ENCODE measurements at regions not wholly inside any gene's neighbourhood (a gene's known extent, or its start where the extent isn't known, plus 50 kb on each side); places are given as distances from the start of the nearest gene placed in this dataset.

GRCh38 chr12:66768293-66768692, 89.4 kb upstream of the GRIP1 start:
- no peaks in the 10 kb centered on the region for H3K36me3 ChIP-seq (ENCODE audit: control insufficient read depth, insufficient read depth, low read length)
- H3K27me3 ChIP-seq (ENCODE audit: control insufficient read depth, insufficient read depth, low read length): no peaks in the 10 kb centered on the region; the same call in 1 of the 2 replicates
- WGBS (ENCODE audit: insufficient coverage, insufficient read length): no CpG with 5 or more reads among the region's 5 CpGs
- DNase-seq (ENCODE audit: low read depth, low spot score): no peak
- H3K27ac ChIP-seq (ENCODE audit: low read length): no peak overlapping the region
- H3K9me3 ChIP-seq (ENCODE audit: control insufficient read depth, insufficient read depth, low read length): no peaks in the 10 kb centered on the region
- H3K4me3 ChIP-seq (ENCODE audit: low read length): no peak overlapping the region
- peaks cover 2% of the 10 kb centered on the region; the same call in 1 of the 2 replicates for H3K4me1 ChIP-seq (ENCODE audit: control insufficient read depth, insufficient read depth, low read length)

- H3K27ac ChIP-seq (ENCODE audit: low read length): no peak overlapping the region
- H3K9me3 ChIP-seq (ENCODE audit: control insufficient read depth, insufficient read depth, low read length): no peaks in the 10 kb centered on the region
- H3K36me3 ChIP-seq (ENCODE audit: control insufficient read depth, insufficient read depth, low read length): no peaks in the 10 kb centered on the region
- no peak overlapping the region for H3K4me3 ChIP-seq (ENCODE audit: low read length)
- H3K4me1 ChIP-seq (ENCODE audit: control insufficient read depth, insufficient read depth, low read length): peaks cover 1% of the 10 kb centered on the region; the same call in 1 of the 2 replicates
- no peaks in the 10 kb centered on the region for H3K27me3 ChIP-seq (ENCODE audit: control insufficient read depth, insufficient read depth, low read length)
- no peak for DNase-seq (ENCODE audit: low read depth, low spot score)
Measured at GRCh38 chr12:66774929-66775328, 96.1 kb upstream of the GRIP1 start.

- Histone ChIP-seq H3K27ac (ENCODE audit: low read length) (no peak overlapping the region), H3K36me3 (ENCODE audit: control insufficient read depth, insufficient read depth, low read length) (no peaks in the 10 kb centered on the region), H3K4me1 (ENCODE audit: control insufficient read depth, insufficient read depth, low read length) (peaks cover 1% of the 10 kb centered on the region; the same call in 1 of the 2 replicates), H3K4me3 (ENCODE audit: low read length) (no peak overlapping the region), H3K9me3 (ENCODE audit: control insufficient read depth, insufficient read depth, low read length) (no peaks in the 10 kb centered on the region), H3K27me3 (ENCODE audit: control insufficient read depth, insufficient read depth, low read length) (no peaks in the 10 kb centered on the region)
- no CpG with 5 or more reads among the region's 4 CpGs for WGBS (ENCODE audit: insufficient coverage, insufficient read length)
- DNase-seq (ENCODE audit: low read depth, low spot score): no peak
Measured at GRCh38 chr12:66775871-66776270, 97.0 kb upstream of the GRIP1 start.

GRCh38 chr12:66776974-66777373, 98.1 kb upstream of the GRIP1 start:
- DNase-seq (ENCODE audit: low read depth, low spot score): no peak

GRCh38 chr12:66779466-66779865, 100.6 kb upstream of the GRIP1 start:
- no peak overlapping the region for H3K4me3 ChIP-seq (ENCODE audit: low read length)
- no peaks in the 10 kb centered on the region for H3K36me3 ChIP-seq (ENCODE audit: control insufficient read depth, insufficient read depth, low read length)
- no peaks in the 10 kb centered on the region for H3K9me3 ChIP-seq (ENCODE audit: control insufficient read depth, insufficient read depth, low read length)
- no peak for DNase-seq (ENCODE audit: low read depth, low spot score)
- H3K27ac ChIP-seq (ENCODE audit: low read length): no peak overlapping the region
- H3K27me3 ChIP-seq (ENCODE audit: control insufficient read depth, insufficient read depth, low read length): no peaks in the 10 kb centered on the region
- H3K4me1 ChIP-seq (ENCODE audit: control insufficient read depth, insufficient read depth, low read length): peaks cover 1% of the 10 kb centered on the region; the same call in 1 of the 2 replicates
- WGBS (ENCODE audit: insufficient coverage, insufficient read length): no CpG with 5 or more reads among the region's 3 CpGs

More at GRCh38 chr12:66776974-66777373, 98.1 kb upstream of the GRIP1 start:
- Histone ChIP-seq H3K4me3 (ENCODE audit: low read length) (no peak overlapping the region), H3K27me3 (ENCODE audit: control insufficient read depth, insufficient read depth, low read length) (no peaks in the 10 kb centered on the region), H3K27ac (ENCODE audit: low read length) (no peak overlapping the region), H3K4me1 (ENCODE audit: control insufficient read depth, insufficient read depth, low read length) (peaks cover 1% of the 10 kb centered on the region; the same call in 1 of the 2 replicates), H3K36me3 (ENCODE audit: control insufficient read depth, insufficient read depth, low read length) (no peaks in the 10 kb centered on the region), H3K9me3 (ENCODE audit: control insufficient read depth, insufficient read depth, low read length) (no peaks in the 10 kb centered on the region)
- WGBS (ENCODE audit: insufficient coverage, insufficient read length): no CpG with 5 or more reads among the region's 2 CpGs

- no peak for DNase-seq (ENCODE audit: low read depth, low spot score)
- no CpG with 5 or more reads among the region's 4 CpGs for WGBS (ENCODE audit: insufficient coverage, insufficient read length)
- H3K27ac ChIP-seq (ENCODE audit: low read length): no peak overlapping the region
Measured at GRCh38 chr12:66786531-66787308, 107.8 kb upstream of the GRIP1 start.

GRCh38 chr12:66799551-66799950, 120.7 kb upstream of the GRIP1 start:
- no peaks in the 10 kb centered on the region for H3K27me3 ChIP-seq (ENCODE audit: control insufficient read depth, insufficient read depth, low read length)
- no peak overlapping the region for H3K27ac ChIP-seq (ENCODE audit: low read length)
- H3K9me3 ChIP-seq (ENCODE audit: control insufficient read depth, insufficient read depth, low read length): no peaks in the 10 kb centered on the region
- WGBS (ENCODE audit: insufficient coverage, insufficient read length): no CpG with 5 or more reads among the region's 2 CpGs
- H3K36me3 ChIP-seq (ENCODE audit: control insufficient read depth, insufficient read depth, low read length): no peaks in the 10 kb centered on the region
- no peak overlapping the region for H3K4me3 ChIP-seq (ENCODE audit: low read length)
- H3K4me1 ChIP-seq (ENCODE audit: control insufficient read depth, insufficient read depth, low read length): peaks cover 3% of the 10 kb centered on the region; the same call in 1 of the 2 replicates
- no peak for DNase-seq (ENCODE audit: low read depth, low spot score)

More at GRCh38 chr12:66786531-66787308, 107.8 kb upstream of the GRIP1 start:
- Histone ChIP-seq H3K4me1 (ENCODE audit: control insufficient read depth, insufficient read depth, low read length) (no peaks in the 10 kb centered on the region), H3K9me3 (ENCODE audit: control insufficient read depth, insufficient read depth, low read length) (no peaks in the 10 kb centered on the region), H3K4me3 (ENCODE audit: low read length) (no peak overlapping the region), H3K36me3 (ENCODE audit: control insufficient read depth, insufficient read depth, low read length) (no peaks in the 10 kb centered on the region), H3K27me3 (ENCODE audit: control insufficient read depth, insufficient read depth, low read length) (no peaks in the 10 kb centered on the region)

GRCh38 chr12:66800046-66800445, 121.2 kb upstream of the GRIP1 start:
- H3K27me3 ChIP-seq (ENCODE audit: control insufficient read depth, insufficient read depth, low read length): no peaks in the 10 kb centered on the region
- no CpG with 5 or more reads among the region's 1 CpG for WGBS (ENCODE audit: insufficient coverage, insufficient read length)
- no peak overlapping the region for H3K4me3 ChIP-seq (ENCODE audit: low read length)
- H3K36me3 ChIP-seq (ENCODE audit: control insufficient read depth, insufficient read depth, low read length): no peaks in the 10 kb centered on the region
- DNase-seq (ENCODE audit: low read depth, low spot score): no peak
- no peaks in the 10 kb centered on the region for H3K9me3 ChIP-seq (ENCODE audit: control insufficient read depth, insufficient read depth, low read length)
- H3K4me1 ChIP-seq (ENCODE audit: control insufficient read depth, insufficient read depth, low read length): peaks cover 3% of the 10 kb centered on the region; the same call in 1 of the 2 replicates
- H3K27ac ChIP-seq (ENCODE audit: low read length): no peak overlapping the region

GRCh38 chr12:66803930-66804329, 125.1 kb upstream of the GRIP1 start:
- Histone ChIP-seq H3K9me3 (ENCODE audit: control insufficient read depth, insufficient read depth, low read length) (no peaks in the 10 kb centered on the region), H3K4me1 (ENCODE audit: control insufficient read depth, insufficient read depth, low read length) (peaks cover 3% of the 10 kb centered on the region; the same call in 1 of the 2 replicates), H3K27ac (ENCODE audit: low read length) (no peak overlapping the region), H3K27me3 (ENCODE audit: control insufficient read depth, insufficient read depth, low read length) (no peaks in the 10 kb centered on the region), H3K4me3 (ENCODE audit: low read length) (no peak overlapping the region), H3K36me3 (ENCODE audit: control insufficient read depth, insufficient read depth, low read length) (no peaks in the 10 kb centered on the region)
- no CpG with 5 or more reads among the region's 14 CpGs for WGBS (ENCODE audit: insufficient coverage, insufficient read length)
- DNase-seq (ENCODE audit: low read depth, low spot score): no peak

GRCh38 chr12:66804563-66804974, 125.7 kb upstream of the GRIP1 start:
- no peak overlapping the region for H3K27ac ChIP-seq (ENCODE audit: low read length)
- no peaks in the 10 kb centered on the region for H3K9me3 ChIP-seq (ENCODE audit: control insufficient read depth, insufficient read depth, low read length)
- no peaks in the 10 kb centered on the region for H3K36me3 ChIP-seq (ENCODE audit: control insufficient read depth, insufficient read depth, low read length)
- H3K4me1 ChIP-seq (ENCODE audit: control insufficient read depth, insufficient read depth, low read length): peaks cover 3% of the 10 kb centered on the region; the same call in 1 of the 2 replicates
- H3K27me3 ChIP-seq (ENCODE audit: control insufficient read depth, insufficient read depth, low read length): no peaks in the 10 kb centered on the region
- no CpG with 5 or more reads among the region's 6 CpGs for WGBS (ENCODE audit: insufficient coverage, insufficient read length)
- DNase-seq (ENCODE audit: low read depth, low spot score): no peak
- H3K4me3 ChIP-seq (ENCODE audit: low read length): no peak overlapping the region

- no peak for DNase-seq (ENCODE audit: low read depth, low spot score)
- Histone ChIP-seq H3K27ac (ENCODE audit: low read length) (no peak overlapping the region), H3K4me3 (ENCODE audit: low read length) (no peak overlapping the region), H3K36me3 (ENCODE audit: control insufficient read depth, insufficient read depth, low read length) (no peaks in the 10 kb centered on the region), H3K9me3 (ENCODE audit: control insufficient read depth, insufficient read depth, low read length) (no peaks in the 10 kb centered on the region), H3K27me3 (ENCODE audit: control insufficient read depth, insufficient read depth, low read length) (no peaks in the 10 kb centered on the region), H3K4me1 (ENCODE audit: control insufficient read depth, insufficient read depth, low read length) (peaks cover 4% of the 10 kb centered on the region; the same call in 1 of the 2 replicates)
- WGBS (ENCODE audit: insufficient coverage, insufficient read length): no CpG with 5 or more reads among the region's 1 CpG
Measured at GRCh38 chr12:66808606-66809005, 129.7 kb upstream of the GRIP1 start.
